ENCODE measurements at regions not wholly inside any gene's neighbourhood (a gene's known extent, or its start where the extent isn't known, plus 50 kb on each side); places are given as distances from the start of the nearest gene placed in this dataset.

DNA sequence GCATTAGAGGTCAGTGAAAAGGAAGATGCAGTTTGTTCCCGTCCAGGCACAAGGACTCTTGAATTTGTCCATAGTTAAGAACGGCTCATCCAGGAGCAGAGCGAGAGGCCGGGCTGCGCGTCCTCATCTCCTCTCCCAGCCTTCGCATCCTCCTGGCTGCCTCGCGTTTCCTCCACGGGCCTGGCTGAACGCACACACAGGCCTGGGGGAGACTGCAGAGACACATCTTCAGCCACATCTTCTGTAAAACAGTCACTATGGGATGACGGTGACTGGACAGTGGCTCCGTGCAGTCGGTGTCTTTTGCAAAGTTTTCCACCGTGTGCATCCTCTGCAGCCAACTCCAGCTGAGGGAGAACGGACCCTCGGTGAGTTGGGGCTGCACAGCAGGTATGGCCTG lies 89.7 kb downstream of the PSMG1 start:
- H2BK5ac ChIP-seq (ENCODE audit: insufficient read length, low read length): no peak overlapping the region
- no peak overlapping the region for H2AFZ ChIP-seq (ENCODE audit: low read length)
- H3K9ac ChIP-seq (ENCODE audit: extremely low read depth, insufficient read length, low read length): no peak overlapping the region
- no peaks in the 10 kb centered on the region for H3K9me3 ChIP-seq (ENCODE audit: control insufficient read depth, low read depth, low read length)
- no peak overlapping the region for H2BK15ac ChIP-seq (ENCODE audit: low read depth, low read length)
- no peak overlapping the region for H3K4me2 ChIP-seq (ENCODE audit: insufficient read depth, insufficient read length, low read length)
- no peak overlapping the region for H2BK12ac ChIP-seq (ENCODE audit: insufficient read length, low read depth, low read length)
- no peak overlapping the region for H3K18ac ChIP-seq (ENCODE audit: insufficient read length, low read depth, low read length)
- H3K79me1 ChIP-seq (ENCODE audit: insufficient read depth, low read depth, low read length, poor library complexity, severe bottlenecking): no peaks in the 10 kb centered on the region
- no peak overlapping the region for H4K5ac ChIP-seq (ENCODE audit: insufficient read length, low read depth, low read length)
- H3T11ph ChIP-seq (ENCODE audit: low read length): no peak overlapping the region
- no peaks in the 10 kb centered on the region for H3K27me3 ChIP-seq (ENCODE audit: insufficient read depth, low read length)
- no peaks in the 10 kb centered on the region for H3K79me2 ChIP-seq (ENCODE audit: insufficient read depth, low read length)
- H3K56ac ChIP-seq (ENCODE audit: insufficient read length, low read depth, low read length): no peak overlapping the region
- no peak overlapping the region for H3K27ac Mint-ChIP-seq
- H3K36me3 Mint-ChIP-seq (ENCODE audit: insufficient read depth in 1 of 3, low read depth in 3 of 3): peaks cover 2 to 6% (median 3%) of the 10 kb centered on the region in 3 experiments; a peak in 4 of 7 replicates
- H4K8ac ChIP-seq (replicated peaks; ENCODE audit: insufficient read length, low read depth, low read length): no peak overlapping the region
- H3K23ac ChIP-seq (ENCODE audit: insufficient read length, low read depth, low read length): no peak overlapping the region
- H3K27me3 Mint-ChIP-seq (ENCODE audit: low read depth): no peaks in the 10 kb centered on the region
- no peak overlapping the region for H4K91ac ChIP-seq (ENCODE audit: insufficient read length, low read depth, low read length)
- no peak overlapping the region for H3K4ac ChIP-seq (ENCODE audit: low read depth, low read length)
- no peak for DNase-seq
- no peak overlapping the region for H2BK20ac ChIP-seq (ENCODE audit: low read depth, low read length, poor library complexity, severe bottlenecking)
- H3K27ac ChIP-seq (ENCODE audit: insufficient read length, low read depth, low read length): no peak overlapping the region
- H3K4me3 Mint-ChIP-seq: no peak overlapping the region
- no peaks in the 10 kb centered on the region for H4K20me1 ChIP-seq (ENCODE audit: control insufficient read depth, insufficient read depth, insufficient read length)
- no peaks in the 10 kb centered on the region for H3K23me2 ChIP-seq (ENCODE audit: insufficient read length, low read depth, low read length, poor library complexity, severe bottlenecking)
- WGBS (ENCODE audit: extremely low coverage, insufficient read length, low lambda C conversion rate): no CpG with 5 or more reads among the region's 17 CpGs
- no peak overlapping the region for H2AK5ac ChIP-seq (ENCODE audit: insufficient read length, low read length)
- no peak overlapping the region for H2BK120ac ChIP-seq (ENCODE audit: low read depth, low read length, poor library complexity, severe bottlenecking)
- H3K4me1 ChIP-seq (ENCODE audit: insufficient read depth, low read length): no peaks in the 10 kb centered on the region; the same call in 1 of the 2 replicates
- peaks cover 6 to 8% of the 10 kb centered on the region in 2 experiments for H3K9me3 Mint-ChIP-seq
- TF ChIP-seq CTCF (conservative IDR thresholded peaks at IDR 0.05): no peak
- no peak overlapping the region for H3K14ac ChIP-seq (ENCODE audit: insufficient read depth, low read length)
- peaks cover 9% of the 10 kb centered on the region in 2 experiments for H3K4me1 Mint-ChIP-seq
